NCI-H345 (cell line): ENCODE measurements at regions not wholly inside any gene's neighbourhood (a gene's known extent, or its start where the extent isn't known, plus 50 kb on each side); places are given as distances from the start of the nearest gene placed in this dataset.

Experiments
- DNase-seq: peaks from one replicate; lab custom pipeline; 2025; lab: John Stamatoyannopoulos, UW

- no peak for DNase-seq
Measured at GRCh38 chr3:88573472-88573871, 423.7 kb downstream of the C3orf38 start.

- no peak for DNase-seq
Measured at GRCh38 chr3:88574146-88574545, 424.4 kb downstream of the C3orf38 start.

- DNase-seq: no peak
Measured at GRCh38 chr3:88584451-88584850, 434.7 kb downstream of the C3orf38 start.

GRCh38 chr3:88586121-88586640 lies 436.4 kb downstream of the C3orf38 start:
- no peak for DNase-seq

- DNase-seq: no peak
Measured at GRCh38 chr3:88589138-88589537, 439.4 kb downstream of the C3orf38 start.

- DNase-seq: no peak
Measured at GRCh38 chr3:88595026-88595425, 445.3 kb downstream of the C3orf38 start.

- no peak for DNase-seq
Measured at GRCh38 chr3:88596451-88596850, 446.7 kb downstream of the C3orf38 start.

GRCh38 chr3:88610820-88611219 lies 461.1 kb downstream of the C3orf38 start:
- no peak for DNase-seq

- DNase-seq: no peak
Measured at GRCh38 chr3:88611826-88612326, 462.1 kb downstream of the C3orf38 start.

GRCh38 chr3:88616413-88616812 lies 466.7 kb downstream of the C3orf38 start:
- no peak for DNase-seq

GRCh38 chr3:88617283-88617682 lies 467.5 kb downstream of the C3orf38 start:
- DNase-seq: no peak

GRCh38 chr3:88618021-88618645 lies 468.4 kb downstream of the C3orf38 start:
- DNase-seq: no peak

- DNase-seq: no peak
Measured at GRCh38 chr3:88621586-88621985, 471.8 kb downstream of the C3orf38 start.

GRCh38 chr3:88623709-88624108 lies 473.9 kb downstream of the C3orf38 start:
- no peak for DNase-seq

GRCh38 chr3:88626456-88627120 lies 476.8 kb downstream of the C3orf38 start:
- DNase-seq: no peak

- DNase-seq: no peak
Measured at GRCh38 chr3:88628901-88629300, 478.5 kb upstream of the EPHA3 start.

- DNase-seq: no peak
Measured at GRCh38 chr3:88632226-88632625, 475.2 kb upstream of the EPHA3 start.

GRCh38 chr3:88640581-88640980 lies 466.8 kb upstream of the EPHA3 start:
- DNase-seq: no peak

- DNase-seq: no peak
Measured at GRCh38 chr3:88641033-88641604, 466.3 kb upstream of the EPHA3 start.

- no peak for DNase-seq
Measured at GRCh38 chr3:88657459-88657858, 450.0 kb upstream of the EPHA3 start.

GRCh38 chr3:88661433-88661824 lies 446.0 kb upstream of the EPHA3 start:
- no peak for DNase-seq

GRCh38 chr3:88668180-88668579 lies 439.2 kb upstream of the EPHA3 start:
- no peak for DNase-seq

- no peak for DNase-seq
Measured at GRCh38 chr3:88671573-88671972, 435.8 kb upstream of the EPHA3 start.
